KG1 (cell line): ENCODE measurements at regions not wholly inside any gene's neighbourhood (a gene's known extent, or its start where the extent isn't known, plus 50 kb on each side); places are given as distances from the start of the nearest gene placed in this dataset.

Experiments used
- DNase-seq: peaks from one replicate; lab custom pipeline; 2025; lab: John Stamatoyannopoulos, UW

GRCh38 chr6:91804981-91805380 is 1218.1 kb upstream of the MAP3K7 start:
- DNase-seq = no peak

GRCh38 chr6:91802431-91802830 is 1215.6 kb upstream of the MAP3K7 start:
- DNase-seq = no peak

- no peak for DNase-seq
These were observed 1209.7 kb upstream of the MAP3K7 start for GRCh38 chr6:91796603-91797002.

GRCh38 chr6:91788501-91788900 is 1201.6 kb upstream of the MAP3K7 start:
- DNase-seq = no peak

DNA sequence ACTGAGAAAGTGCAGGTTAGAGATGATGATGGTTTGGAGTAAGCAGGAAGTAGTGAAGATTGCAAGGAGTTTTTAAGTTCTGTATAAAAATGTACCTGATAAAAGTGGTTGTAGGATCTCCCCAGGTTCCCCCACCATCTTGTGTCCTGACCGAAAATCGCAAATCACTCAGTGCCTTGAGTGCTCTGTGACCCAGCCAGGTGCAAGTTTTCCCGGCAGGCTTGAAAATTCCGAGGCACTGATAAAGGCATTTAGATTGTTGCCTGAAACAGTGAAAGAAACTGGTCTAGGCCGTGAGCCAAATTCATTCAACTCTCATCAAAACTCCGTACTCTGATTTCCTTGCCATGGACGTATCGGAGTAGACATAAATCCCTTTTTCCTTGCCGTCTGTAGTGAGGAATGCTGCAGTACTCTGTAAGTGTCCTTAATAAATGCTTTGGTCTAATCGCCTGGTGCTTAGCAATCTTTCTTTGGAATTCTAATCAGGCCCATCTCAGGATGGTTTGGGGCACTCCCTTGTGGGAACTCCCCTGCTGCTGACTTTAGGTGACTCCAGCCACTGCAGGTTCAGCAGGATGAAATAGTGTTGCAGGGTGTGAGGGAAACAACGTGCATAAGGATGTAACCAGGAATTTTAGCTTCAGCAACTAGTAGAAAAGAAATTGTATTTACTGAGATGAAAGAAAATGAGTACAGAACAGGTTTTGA is 1199.8 kb upstream of the MAP3K7 start:
- no peak for DNase-seq

- DNase-seq = no peak
These were observed 1195.9 kb upstream of the MAP3K7 start for GRCh38 chr6:91782802-91783201.

DNA sequence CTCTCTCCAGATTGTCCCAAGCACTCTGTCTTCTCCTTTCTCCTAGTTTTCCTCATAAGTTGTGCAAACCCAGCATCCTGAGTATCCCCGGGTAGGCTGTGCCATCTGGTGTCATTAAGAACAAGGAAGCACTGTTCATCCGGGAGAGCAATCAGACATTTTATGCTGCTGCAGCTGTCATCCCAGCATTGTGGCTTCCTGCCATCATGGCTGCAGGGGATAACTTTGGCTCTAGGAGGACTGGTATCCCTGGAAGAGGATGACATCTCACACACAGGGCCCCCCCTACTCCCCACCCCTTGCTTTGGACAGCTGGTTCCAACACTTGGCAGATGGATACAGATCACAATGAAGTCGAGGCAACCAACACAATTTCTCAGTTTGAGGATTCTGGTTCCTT is 1195.1 kb upstream of the MAP3K7 start:
- no peak for DNase-seq

GRCh38 chr6:91780270-91780669 is 1193.4 kb upstream of the MAP3K7 start:
- DNase-seq = no peak

- no peak for DNase-seq
These were observed 1174.7 kb upstream of the MAP3K7 start for GRCh38 chr6:91761621-91762020.

DNA sequence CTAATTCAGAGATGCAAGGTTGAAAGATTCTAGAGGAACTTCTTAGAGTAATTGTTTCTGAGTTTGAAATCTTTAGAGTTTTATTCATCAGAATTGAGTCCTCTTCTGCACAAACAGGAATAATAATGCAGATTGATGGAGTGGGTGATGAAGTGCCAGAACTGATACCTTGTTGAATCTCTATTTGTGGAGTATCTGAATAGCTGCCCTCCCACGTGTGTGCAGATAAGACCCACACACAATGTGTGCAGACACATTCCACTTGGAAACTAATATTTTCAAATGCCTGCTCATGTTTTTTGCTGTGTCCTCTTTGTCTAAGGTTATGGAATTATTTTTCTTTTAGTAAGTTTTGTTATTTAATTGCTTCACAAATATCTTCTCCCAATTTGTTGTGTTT is 1167.8 kb upstream of the MAP3K7 start:
- DNase-seq = no peak

- DNase-seq = no peak
These were observed 1164.7 kb upstream of the MAP3K7 start for GRCh38 chr6:91751526-91751925.

- DNase-seq = no peak
These were observed 1157.7 kb upstream of the MAP3K7 start for GRCh38 chr6:91744566-91744965.

GRCh38 chr6:91743756-91744155 is 1156.9 kb upstream of the MAP3K7 start:
- DNase-seq = no peak

- no peak for DNase-seq
These were observed 1145.1 kb upstream of the MAP3K7 start for GRCh38 chr6:91731939-91732338.

GRCh38 chr6:91730710-91731109 is 1143.8 kb upstream of the MAP3K7 start:
- no peak for DNase-seq

DNA sequence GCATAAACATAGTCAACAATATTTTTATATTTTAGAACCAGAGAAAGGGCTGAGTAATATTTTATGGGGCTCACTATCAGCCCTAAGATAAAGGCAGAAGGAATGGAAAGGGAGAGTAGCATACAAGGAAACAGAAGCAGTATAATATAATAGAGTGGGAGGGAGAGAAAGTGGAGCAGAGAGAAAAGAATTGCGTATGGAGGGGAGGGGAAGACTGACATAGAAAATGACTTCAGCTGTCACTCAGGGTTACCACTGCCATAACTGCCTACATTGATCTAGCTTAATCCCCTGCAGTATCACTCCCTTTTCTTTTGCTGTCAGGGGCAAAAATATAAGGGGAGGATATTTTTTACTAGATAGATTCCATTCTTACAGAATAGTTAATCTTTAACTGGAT is 1133.5 kb upstream of the MAP3K7 start:
- no peak for DNase-seq

DNA sequence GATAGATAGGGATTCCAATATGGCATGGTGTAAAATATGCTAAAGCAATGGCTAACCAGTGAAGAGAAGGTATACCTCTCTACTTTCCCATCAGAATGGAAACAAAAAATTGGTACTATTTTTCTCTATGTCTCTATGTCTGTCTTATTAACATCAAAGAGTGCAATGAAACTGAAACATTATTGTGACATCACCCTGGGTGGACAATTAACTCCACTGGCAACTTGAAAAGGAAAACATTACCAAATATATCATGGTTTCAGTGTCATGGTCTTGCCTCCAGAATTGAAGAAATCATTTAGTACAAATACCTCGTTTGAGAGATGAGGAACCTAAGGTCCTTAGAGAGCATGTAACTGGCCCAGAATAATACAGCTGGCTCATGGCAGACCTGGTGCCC is 1132.5 kb upstream of the MAP3K7 start:
- DNase-seq = no peak

GRCh38 chr6:91718198-91718597 is 1131.3 kb upstream of the MAP3K7 start:
- DNase-seq = no peak

- DNase-seq = no peak
These were observed 1130.2 kb upstream of the MAP3K7 start for GRCh38 chr6:91717094-91717493.

GRCh38 chr6:91716361-91716760 is 1129.5 kb upstream of the MAP3K7 start:
- no peak for DNase-seq

DNA sequence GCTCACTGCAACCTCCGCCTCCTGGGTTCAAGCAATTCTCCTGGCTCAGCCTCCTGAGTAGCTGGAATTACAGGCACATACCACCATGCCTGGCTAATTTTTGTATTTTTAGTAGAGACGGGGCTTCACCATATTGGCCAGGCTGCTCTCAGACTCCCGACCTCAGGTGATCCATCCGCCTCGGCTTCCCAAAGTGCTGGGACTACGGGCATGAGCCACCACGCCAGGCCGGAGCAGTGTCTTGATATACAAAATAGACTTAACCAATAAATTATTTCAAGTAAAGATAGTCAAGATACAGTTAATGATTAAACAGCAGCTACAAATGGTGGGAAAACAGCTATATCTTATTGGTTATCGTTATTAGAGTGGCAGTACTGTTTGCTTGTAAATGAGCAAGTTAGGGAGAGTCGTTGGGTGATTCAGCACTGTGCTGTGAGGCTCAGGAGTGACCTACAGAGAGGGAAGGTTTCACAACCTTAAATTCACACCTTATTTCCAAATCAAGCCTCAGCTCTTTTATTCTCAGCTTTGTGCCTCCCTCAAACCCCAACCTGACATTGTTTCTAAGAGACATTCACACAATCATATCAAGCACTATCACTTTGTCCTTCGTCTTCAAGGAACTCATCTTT is 1128.4 kb upstream of the MAP3K7 start:
- DNase-seq = no peak

GRCh38 chr6:91713911-91714310 is 1127.0 kb upstream of the MAP3K7 start:
- DNase-seq = no peak

DNA sequence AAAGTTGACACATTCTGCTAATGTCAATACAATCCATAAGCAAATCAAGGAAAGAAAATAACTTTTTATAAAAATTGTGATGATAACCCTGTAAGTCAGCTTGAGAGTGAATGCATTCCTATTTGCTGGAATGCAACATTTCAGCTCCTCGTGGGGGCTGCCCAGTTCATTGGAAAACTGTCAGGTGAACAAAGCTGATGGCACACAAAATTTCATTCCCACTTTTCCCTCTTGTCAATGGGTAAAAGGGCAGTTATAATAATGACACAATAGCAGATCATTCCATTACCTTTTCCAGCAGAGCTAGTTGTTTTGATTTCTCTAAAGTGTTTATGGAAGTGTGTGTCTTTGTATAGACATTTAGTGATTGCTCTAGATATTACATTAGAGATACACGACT is 1124.6 kb upstream of the MAP3K7 start:
- no peak for DNase-seq

GRCh38 chr6:91710342-91710741 is 1123.5 kb upstream of the MAP3K7 start:
- DNase-seq = no peak
